Nephron progenitor cell (in vitro differentiated cells): ENCODE measurements at regions not wholly inside any gene's neighbourhood (a gene's known extent, or its start where the extent isn't known, plus 50 kb on each side); places are given as distances from the start of the nearest gene placed in this dataset.

ENCODE experiments used
- DNase-seq: peaks from one replicate; pipeline ENCODE4 v3.0.0; 2021
- H3K27ac Mint-ChIP-seq: 2 replicates; pipeline ENCODE4 v1.8.0; 2021; ENCODE audit warnings: mild to moderate bottlenecking, moderate library complexity, mixed read lengths
- H3K27me3 Mint-ChIP-seq: 2 replicates; pipeline ENCODE4 v1.8.0; 2021; ENCODE audit warnings: mild to moderate bottlenecking, low read depth, mixed read lengths; ENCODE audit not compliant: poor library complexity
- H3K36me3 Mint-ChIP-seq: 2 replicates; pipeline ENCODE4 v1.8.0; 2021; ENCODE audit warnings: low read depth, mixed read lengths
- H3K4me1 Mint-ChIP-seq: 2 replicates; pipeline ENCODE4 v1.8.0; 2021; ENCODE audit warnings: mixed read lengths
- H3K4me3 Mint-ChIP-seq: 2 replicates; pipeline ENCODE4 v1.8.0; 2021; ENCODE audit warnings: mild to moderate bottlenecking, moderate library complexity, mixed read lengths
- H3K9me3 Mint-ChIP-seq: 2 replicates; pipeline ENCODE4 v1.8.0; 2021; ENCODE audit warnings: mild to moderate bottlenecking, moderate library complexity, mixed read lengths
- CTCF ChIP-seq: fragments of 200-600 bp; sonication (generic); IDR thresholded peaks from 2 replicates; pipeline ENCODE4 v1.5.0; 2021; ENCODE audit warnings: antibody characterized with exemption

- H3K9me3 Mint-ChIP-seq: peaks cover 14% of the 10 kb centered on the region
- DNase-seq: no peak
- TF ChIP-seq CTCF: no peak
- no peaks in the 10 kb centered on the region for H3K36me3 Mint-ChIP-seq
- no peak overlapping the region for H3K27ac Mint-ChIP-seq
- peaks cover 9% of the 10 kb centered on the region for H3K4me1 Mint-ChIP-seq
- H3K27me3 Mint-ChIP-seq: no peaks in the 10 kb centered on the region
- no peak overlapping the region for H3K4me3 Mint-ChIP-seq
Measured at GRCh38 chr12:63029676-63030075, 94.7 kb upstream of the PPM1H start.

- TF ChIP-seq CTCF: no peak
- no peak overlapping the region for H3K4me3 Mint-ChIP-seq
- no peak for DNase-seq
- no peak overlapping the region for H3K27ac Mint-ChIP-seq
- no peaks in the 10 kb centered on the region for H3K36me3 Mint-ChIP-seq
- peaks cover 9% of the 10 kb centered on the region for H3K4me1 Mint-ChIP-seq
- no peaks in the 10 kb centered on the region for H3K27me3 Mint-ChIP-seq
- H3K9me3 Mint-ChIP-seq: peaks cover 14% of the 10 kb centered on the region
Measured at GRCh38 chr12:63028951-63029350, 94.0 kb upstream of the PPM1H start.

- H3K36me3 Mint-ChIP-seq: no peaks in the 10 kb centered on the region
- H3K9me3 Mint-ChIP-seq: peaks cover 10% of the 10 kb centered on the region
- H3K27me3 Mint-ChIP-seq: no peaks in the 10 kb centered on the region
- DNase-seq: no peak
- peaks cover 21% of the 10 kb centered on the region for H3K4me1 Mint-ChIP-seq
- H3K4me3 Mint-ChIP-seq: no peak overlapping the region
- no peak for TF ChIP-seq CTCF
- H3K27ac Mint-ChIP-seq: no peak overlapping the region
Measured at GRCh38 chr12:63025116-63025515, 90.2 kb upstream of the PPM1H start.

- H3K4me3 Mint-ChIP-seq: no peak overlapping the region
- peaks cover under 1% of the 10 kb centered on the region for H3K9me3 Mint-ChIP-seq
- TF ChIP-seq CTCF: no peak
- no peak overlapping the region for H3K27ac Mint-ChIP-seq
- H3K27me3 Mint-ChIP-seq: no peaks in the 10 kb centered on the region
- no peak for DNase-seq
- no peaks in the 10 kb centered on the region for H3K36me3 Mint-ChIP-seq
- peaks cover 27% of the 10 kb centered on the region for H3K4me1 Mint-ChIP-seq
Measured at GRCh38 chr12:63023926-63024325, 89.0 kb upstream of the PPM1H start.

- no peaks in the 10 kb centered on the region for H3K36me3 Mint-ChIP-seq
- no peaks in the 10 kb centered on the region for H3K9me3 Mint-ChIP-seq
Measured at GRCh38 chr12:63021116-63021515, 86.2 kb upstream of the PPM1H start.

More at GRCh38 chr12:63021116-63021515, 86.2 kb upstream of the PPM1H start:
- DNase-seq: no peak
- no peak for TF ChIP-seq CTCF
- Mint-ChIP-seq H3K27ac (no peak overlapping the region), H3K4me3 (no peak overlapping the region), H3K27me3 (no peaks in the 10 kb centered on the region), H3K4me1 (peaks cover 21% of the 10 kb centered on the region)
